GM20000 (cell line): ENCODE measurements at regions not wholly inside any gene's neighbourhood (a gene's known extent, or its start where the extent isn't known, plus 50 kb on each side); places are given as distances from the start of the nearest gene placed in this dataset.

ENCODE experiments used
- DNase-seq: peaks from one replicate; pipeline ENCODE4 v3.0.0; 2012; ENCODE audit warnings: low spot score
- TF ChIP-seq, protein P1 (sequence below): IDR thresholded peaks from 2 replicates; pipeline ENCODE4 v1.5.1; 2012; ENCODE audit warnings: mild to moderate bottlenecking, control low read depth; ENCODE audit errors: extremely low read depth, missing control alignments

DNA sequence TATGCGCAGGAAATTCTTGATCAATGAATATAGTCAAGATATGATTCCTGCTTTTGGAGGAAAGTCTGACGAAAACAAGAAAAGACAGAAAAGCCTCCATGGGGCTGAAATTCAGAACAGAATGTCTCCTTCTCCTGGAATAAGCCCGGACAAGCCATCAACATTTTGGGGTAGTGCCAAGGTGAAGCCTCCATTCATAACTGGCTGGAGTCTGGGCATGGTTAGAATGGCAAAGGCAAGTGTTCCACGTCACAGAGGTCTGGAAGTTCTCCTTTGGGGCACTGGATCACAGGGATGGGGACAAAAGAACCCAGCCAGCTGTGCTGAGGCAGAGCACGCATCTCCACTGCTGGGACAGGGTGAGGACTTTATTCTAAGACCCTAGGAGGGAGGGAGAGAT, 505.7 kb downstream of the CMPK2 start:
- TF ChIP-seq, protein P1, sequence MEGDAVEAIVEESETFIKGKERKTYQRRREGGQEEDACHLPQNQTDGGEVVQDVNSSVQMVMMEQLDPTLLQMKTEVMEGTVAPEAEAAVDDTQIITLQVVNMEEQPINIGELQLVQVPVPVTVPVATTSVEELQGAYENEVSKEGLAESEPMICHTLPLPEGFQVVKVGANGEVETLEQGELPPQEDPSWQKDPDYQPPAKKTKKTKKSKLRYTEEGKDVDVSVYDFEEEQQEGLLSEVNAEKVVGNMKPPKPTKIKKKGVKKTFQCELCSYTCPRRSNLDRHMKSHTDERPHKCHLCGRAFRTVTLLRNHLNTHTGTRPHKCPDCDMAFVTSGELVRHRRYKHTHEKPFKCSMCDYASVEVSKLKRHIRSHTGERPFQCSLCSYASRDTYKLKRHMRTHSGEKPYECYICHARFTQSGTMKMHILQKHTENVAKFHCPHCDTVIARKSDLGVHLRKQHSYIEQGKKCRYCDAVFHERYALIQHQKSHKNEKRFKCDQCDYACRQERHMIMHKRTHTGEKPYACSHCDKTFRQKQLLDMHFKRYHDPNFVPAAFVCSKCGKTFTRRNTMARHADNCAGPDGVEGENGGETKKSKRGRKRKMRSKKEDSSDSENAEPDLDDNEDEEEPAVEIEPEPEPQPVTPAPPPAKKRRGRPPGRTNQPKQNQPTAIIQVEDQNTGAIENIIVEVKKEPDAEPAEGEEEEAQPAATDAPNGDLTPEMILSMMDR, result no peak
- DNase-seq, result no peak

DNA sequence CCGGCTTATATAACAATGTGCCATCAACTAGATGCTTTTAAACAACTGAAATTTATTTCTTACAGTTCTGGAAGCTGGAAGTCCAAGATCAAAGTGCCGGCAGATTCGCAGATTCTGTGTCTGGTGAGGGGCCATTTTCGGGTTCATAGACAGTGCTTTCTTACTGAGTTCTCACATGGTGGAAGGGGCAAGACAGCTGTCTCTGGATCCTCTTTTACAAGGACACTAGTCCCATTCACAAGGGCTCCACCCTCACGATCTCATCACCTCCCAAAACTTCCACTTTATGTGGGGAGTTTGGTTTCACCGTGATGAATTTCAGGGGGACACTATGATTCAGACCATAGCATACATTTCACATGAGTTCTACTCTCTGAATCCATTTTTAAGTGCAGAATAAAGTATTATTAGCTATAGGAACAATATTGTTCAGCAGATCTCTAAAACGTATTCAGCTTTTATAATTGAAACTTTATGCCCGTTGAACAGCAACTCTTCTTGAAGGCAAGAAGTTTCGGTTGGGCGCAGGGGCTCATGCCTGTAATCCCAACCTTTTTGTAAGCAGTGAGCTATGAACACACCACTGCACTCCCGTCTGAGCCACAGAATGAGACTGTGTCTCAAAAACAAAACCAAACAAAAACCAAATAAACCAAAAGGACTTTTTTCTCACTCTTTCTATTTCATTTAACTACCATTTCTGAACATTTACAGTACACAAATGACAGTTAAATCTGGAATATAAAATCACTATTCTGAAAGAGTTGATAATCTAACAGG, 502.8 kb downstream of the CMPK2 start:
- no peak for DNase-seq
- TF ChIP-seq, protein P1, result no peak

DNA sequence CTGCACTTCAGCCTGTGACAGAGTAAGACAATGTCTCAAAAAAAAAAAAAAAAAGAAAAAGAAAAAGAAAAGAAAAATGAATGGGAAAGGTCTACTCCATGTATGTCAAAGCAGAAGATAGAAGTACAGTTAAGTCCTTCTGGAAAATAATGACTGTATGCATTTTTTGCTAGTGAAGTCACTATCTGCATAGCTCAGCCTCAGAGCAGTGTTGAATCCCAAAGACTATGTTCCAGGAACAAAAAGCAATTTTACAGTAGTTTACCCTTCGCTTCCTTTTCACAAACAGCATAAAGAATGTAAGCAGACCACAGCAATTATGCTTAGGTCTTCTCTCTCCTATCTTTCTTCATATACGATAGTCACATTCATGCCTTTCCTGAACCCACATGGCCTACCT, 497.4 kb downstream of the CMPK2 start:
- DNase-seq, result no peak
- TF ChIP-seq, protein P1, result no peak

DNA sequence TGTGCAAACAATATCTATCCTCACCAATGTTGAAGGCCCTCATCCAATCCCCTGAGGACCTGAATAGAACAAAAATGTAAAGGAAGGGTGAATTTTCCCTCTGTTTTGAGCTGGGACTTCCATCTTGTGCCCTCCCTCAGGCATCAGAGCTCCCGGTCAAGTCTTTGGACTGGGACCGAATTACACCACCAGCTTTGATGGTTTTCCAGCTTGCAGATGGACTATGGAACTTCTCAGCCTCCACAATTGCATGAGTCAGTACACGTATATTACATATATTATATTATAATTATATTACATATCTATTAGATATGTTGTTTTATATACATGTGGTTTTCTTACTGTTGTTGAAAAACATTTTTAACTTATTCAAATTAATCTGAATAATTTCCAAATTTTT, 496.4 kb downstream of the CMPK2 start:
- DNase-seq, result no peak
- TF ChIP-seq, protein P1, result no peak

DNA sequence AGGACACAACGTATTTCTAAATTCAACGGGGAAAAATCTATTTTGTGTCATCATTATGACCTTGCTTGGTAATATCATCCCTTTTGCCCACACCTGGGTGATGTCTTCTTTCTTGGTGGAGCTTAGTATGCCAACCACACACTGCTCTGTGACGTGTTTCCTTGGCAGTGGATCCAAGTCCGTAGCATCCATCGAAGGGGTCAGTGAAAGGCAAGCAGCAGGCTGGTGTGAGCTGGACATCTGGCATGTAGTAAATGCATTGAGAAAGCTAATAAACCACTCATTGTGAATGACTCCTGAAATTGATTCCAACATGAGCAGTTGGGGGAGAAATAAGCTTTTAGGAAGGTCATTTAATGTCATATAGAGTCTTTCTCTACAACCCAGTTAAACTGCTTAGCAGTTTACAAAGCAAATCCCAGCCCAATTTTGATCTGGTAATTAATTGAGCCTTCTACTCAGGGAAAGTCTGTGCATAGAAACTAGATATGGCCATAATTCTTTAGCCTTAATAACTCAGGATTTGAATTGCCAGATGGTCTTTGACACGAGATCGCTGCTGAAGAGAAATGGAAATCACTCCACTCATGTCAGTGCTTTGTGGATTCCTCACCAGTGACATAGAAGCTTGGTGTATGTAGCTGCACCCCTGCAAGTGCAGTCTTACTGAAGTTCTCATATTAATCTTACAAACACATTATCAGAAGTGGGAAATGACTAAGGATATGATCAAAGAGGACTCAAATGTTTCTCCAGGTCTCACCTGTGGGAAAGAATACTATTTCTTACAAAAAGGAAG, 494.8 kb downstream of the CMPK2 start:
- TF ChIP-seq, protein P1, result no peak
- DNase-seq, result no peak

DNA sequence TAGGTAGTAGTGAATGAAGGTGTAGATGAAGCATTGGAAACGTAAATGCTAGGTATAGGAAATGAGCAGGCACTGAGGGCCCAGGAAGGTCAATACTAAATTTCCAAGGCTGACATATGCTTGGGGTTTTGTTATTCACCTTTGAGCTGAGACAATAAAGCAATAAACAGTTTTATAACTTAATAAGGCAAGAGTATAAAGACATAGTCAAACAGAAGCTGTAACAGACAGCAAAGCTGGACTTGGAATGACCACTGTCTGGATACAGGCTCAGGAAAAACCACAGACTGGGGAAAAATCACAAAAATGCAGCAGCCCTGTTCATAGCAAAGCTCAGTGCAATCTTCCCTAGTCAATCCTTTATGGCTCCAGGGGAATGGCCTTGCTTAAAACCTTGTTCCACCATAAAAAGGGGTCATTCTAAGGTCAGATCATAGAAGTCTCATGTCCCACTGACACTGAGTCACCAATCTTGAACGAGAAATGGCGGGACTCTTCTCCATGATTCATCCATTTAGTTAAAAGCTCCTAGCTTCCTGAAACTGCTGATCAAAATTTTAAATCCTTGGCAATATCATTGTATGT, 493.3 kb downstream of the CMPK2 start:
- no peak for DNase-seq
- TF ChIP-seq, protein P1, result no peak

DNA sequence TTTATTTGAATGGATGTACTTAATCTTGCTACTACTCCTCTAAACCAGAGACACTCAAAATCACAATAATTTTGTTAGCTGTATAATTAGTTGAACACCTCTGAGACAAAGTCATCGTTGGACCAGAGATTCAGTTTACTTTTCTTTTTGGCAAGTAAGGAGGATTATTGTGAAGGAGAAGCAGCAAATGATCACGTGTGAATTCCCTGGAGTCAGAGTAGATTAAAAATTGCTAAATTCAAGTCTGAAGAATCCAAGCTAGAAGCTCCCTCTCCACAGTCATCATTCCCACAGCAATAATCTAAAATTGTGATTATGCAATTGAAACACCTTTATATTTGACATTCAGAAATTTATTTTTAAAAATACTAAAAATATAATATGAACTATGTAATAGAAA, 484.4 kb downstream of the CMPK2 start:
- TF ChIP-seq, protein P1, result no peak

More for the DNA sequence above, 484.4 kb downstream of the CMPK2 start:
- no peak for DNase-seq
